ENCODE measurements at regions not wholly inside any gene's neighbourhood (a gene's known extent, or its start where the extent isn't known, plus 50 kb on each side); places are given as distances from the start of the nearest gene placed in this dataset.
A peak's percentile ranks its signal among the peaks of the same experiment; 100 is the strongest.

DNA sequence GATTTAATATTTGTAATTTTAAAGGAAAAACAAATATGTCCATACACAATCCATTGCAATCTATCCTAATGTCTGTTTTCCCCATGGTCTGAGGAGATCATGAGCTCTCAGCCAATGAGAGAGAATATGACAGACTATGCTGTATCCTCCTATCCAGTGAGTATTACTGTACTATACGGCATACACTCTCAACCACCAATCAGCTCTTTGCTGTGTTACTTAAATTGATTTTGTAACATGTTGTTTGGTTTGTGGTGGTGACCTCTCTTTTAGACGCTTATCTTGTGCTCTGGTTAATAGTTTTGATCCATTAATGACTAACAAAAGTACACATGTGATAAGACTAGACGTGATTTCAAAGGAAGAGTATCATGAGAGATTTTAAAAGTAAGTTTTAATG is 231.5 kb upstream of the FOXN3 start:
- no peak overlapping the region for H3K27ac ChIP-seq
- no peaks in the 10 kb centered on the region for H3K36me3 ChIP-seq (replicated peaks in 1 of 2; ENCODE audit: insufficient read depth in 1 of 2, low read depth in 2 of 2)
- no peak overlapping the region for H3K4me3 ChIP-seq
- H3K4me1 ChIP-seq = peaks cover 14% of the 10 kb centered on the region
- DNase-seq (peak in 1 of 4 donors; percentile 23), ATAC-seq (peak; percentile 90)
- intact Hi-C loops (cut with DNase I) = no loop called here
- WGBS, 2 donors = 18 to 29% methylated on average over 3 of the region's 3 CpGs
- H3K27me3 ChIP-seq = no peaks in the 10 kb centered on the region
- H3K9me3 ChIP-seq = no peaks in the 10 kb centered on the region
- no peak for TF ChIP-seq POLR2A (IDR thresholded peaks at IDR 0.05)
- TF ChIP-seq, protein P1, sequence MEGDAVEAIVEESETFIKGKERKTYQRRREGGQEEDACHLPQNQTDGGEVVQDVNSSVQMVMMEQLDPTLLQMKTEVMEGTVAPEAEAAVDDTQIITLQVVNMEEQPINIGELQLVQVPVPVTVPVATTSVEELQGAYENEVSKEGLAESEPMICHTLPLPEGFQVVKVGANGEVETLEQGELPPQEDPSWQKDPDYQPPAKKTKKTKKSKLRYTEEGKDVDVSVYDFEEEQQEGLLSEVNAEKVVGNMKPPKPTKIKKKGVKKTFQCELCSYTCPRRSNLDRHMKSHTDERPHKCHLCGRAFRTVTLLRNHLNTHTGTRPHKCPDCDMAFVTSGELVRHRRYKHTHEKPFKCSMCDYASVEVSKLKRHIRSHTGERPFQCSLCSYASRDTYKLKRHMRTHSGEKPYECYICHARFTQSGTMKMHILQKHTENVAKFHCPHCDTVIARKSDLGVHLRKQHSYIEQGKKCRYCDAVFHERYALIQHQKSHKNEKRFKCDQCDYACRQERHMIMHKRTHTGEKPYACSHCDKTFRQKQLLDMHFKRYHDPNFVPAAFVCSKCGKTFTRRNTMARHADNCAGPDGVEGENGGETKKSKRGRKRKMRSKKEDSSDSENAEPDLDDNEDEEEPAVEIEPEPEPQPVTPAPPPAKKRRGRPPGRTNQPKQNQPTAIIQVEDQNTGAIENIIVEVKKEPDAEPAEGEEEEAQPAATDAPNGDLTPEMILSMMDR (IDR thresholded peaks at IDR 0.05) = no peak

DNA sequence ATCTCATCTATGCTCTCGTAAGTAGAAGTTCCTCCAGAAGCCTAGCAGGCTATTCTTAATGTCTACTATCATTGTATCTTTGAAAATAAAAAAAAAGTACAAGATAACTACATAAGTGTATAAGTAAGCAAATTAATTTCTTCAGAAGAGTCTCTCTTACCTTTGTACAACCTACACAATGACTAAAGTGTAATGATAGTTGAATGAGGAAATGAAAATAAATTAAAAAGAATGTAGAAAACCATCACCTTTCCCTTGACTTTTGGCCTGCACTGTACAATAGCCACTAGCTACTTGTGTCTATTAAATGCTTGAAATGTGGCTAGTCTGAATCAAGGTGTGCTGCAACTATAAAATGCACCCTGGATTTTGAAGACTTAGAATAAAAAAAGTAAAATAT is 229.9 kb upstream of the FOXN3 start:
- intact Hi-C loops (cut with DNase I) = no loop called here
- no peak for ATAC-seq
- no peak for DNase-seq
- Histone ChIP-seq H3K4me1 (peaks cover 19% of the 10 kb centered on the region), H3K4me3 (no peak overlapping the region), H3K27me3 (no peaks in the 10 kb centered on the region), H3K9me3 (no peaks in the 10 kb centered on the region), H3K27ac (no peak overlapping the region), H3K36me3 (replicated peaks in 1 of 2; ENCODE audit: insufficient read depth in 1 of 2, low read depth in 2 of 2) (no peaks in the 10 kb centered on the region)
- no peak for TF ChIP-seq POLR2A (IDR thresholded peaks at IDR 0.05)
- TF ChIP-seq, protein P1 (IDR thresholded peaks at IDR 0.05) = no peak
- 95 to 100% methylated on average over 1 of the region's 1 CpG for WGBS, 2 donors

DNA sequence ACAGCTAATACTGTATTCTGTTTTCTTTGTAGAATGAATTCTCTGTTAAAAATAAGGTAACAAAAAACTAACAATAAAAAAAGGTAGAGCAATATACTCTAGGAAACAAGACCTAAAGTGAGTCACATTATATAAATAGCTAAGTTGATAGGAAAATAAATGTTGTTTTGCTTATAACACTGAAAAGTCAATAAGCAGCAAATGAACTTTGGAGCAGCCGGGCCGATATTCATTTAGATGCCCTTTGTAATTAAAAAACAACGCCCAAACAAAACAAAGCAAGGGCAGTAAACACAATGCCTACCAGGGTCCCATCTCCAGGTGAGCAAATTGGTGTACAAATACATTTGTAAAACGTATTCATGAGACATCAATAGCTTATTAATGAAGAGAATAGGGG is 227.6 kb upstream of the FOXN3 start:
- WGBS, 2 donors = 72 to 73% methylated on average over 4 of the region's 4 CpGs
- Histone ChIP-seq H3K4me1 (peaks cover 34% of the 10 kb centered on the region), H3K36me3 (replicated peaks in 1 of 2; ENCODE audit: insufficient read depth in 1 of 2, low read depth in 2 of 2) (no peaks in the 10 kb centered on the region), H3K4me3 (no peak overlapping the region), H3K27me3 (no peaks in the 10 kb centered on the region), H3K9me3 (no peaks in the 10 kb centered on the region), H3K27ac (no peak overlapping the region)
- ATAC-seq = no peak
- no peak for TF ChIP-seq POLR2A (IDR thresholded peaks at IDR 0.05)
- TF ChIP-seq, protein P1 (IDR thresholded peaks at IDR 0.05) = no peak
- no peak for DNase-seq
- intact Hi-C loops (cut with DNase I) = no loop called here

DNA sequence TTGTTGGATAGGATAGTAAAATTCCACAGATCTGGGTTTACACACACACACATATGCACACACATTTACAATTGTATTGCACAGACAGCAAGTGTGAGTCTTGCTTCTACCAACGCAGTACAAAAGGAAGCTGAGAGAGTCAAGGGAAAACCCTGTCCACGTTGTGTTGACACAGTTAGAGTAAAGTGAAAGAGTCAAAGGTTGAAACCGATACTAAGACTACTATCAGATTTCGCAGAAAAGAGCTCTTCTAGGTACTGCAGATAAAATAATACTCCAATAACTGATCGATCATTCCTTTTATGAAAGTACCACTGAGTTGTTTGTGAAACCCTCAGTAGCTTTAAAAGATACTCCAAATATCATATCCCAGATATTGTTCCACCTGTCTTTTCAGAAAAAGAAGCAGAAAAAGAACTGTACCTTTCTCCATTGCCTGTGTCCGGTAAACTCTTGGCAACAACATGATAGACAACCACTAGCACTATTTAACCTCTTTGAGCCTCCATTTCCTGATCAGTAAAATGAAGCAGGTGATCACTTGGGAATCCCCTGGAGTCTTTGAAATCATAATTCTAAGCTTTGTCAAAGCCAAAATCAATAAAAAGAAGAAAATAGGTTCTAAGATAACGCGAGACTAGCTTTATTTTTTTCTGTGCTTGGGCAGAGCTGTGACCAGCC is 224.6 kb upstream of the FOXN3 start:
- H3K4me1 ChIP-seq = peaks cover 20% of the 10 kb centered on the region
- H3K27ac ChIP-seq = peak overlapping the region; percentile 33 to 82 (median 71)
- intact Hi-C loops (cut with DNase I) = no loop called here
- H3K36me3 ChIP-seq (replicated peaks in 1 of 2; ENCODE audit: insufficient read depth in 1 of 2, low read depth in 2 of 2) = no peaks in the 10 kb centered on the region
- 16 to 22% methylated on average over 8 of the region's 8 CpGs for WGBS, 2 donors
- peak; percentile 89 for ATAC-seq
- peak in 1 of 4 donors; percentile 32 for DNase-seq
- TF ChIP-seq, protein P1 (IDR thresholded peaks at IDR 0.05) = no peak
- no peak for TF ChIP-seq POLR2A (IDR thresholded peaks at IDR 0.05)
- H3K9me3 ChIP-seq = no peaks in the 10 kb centered on the region
- H3K27me3 ChIP-seq = no peaks in the 10 kb centered on the region
- no peak overlapping the region for H3K4me3 ChIP-seq

DNA sequence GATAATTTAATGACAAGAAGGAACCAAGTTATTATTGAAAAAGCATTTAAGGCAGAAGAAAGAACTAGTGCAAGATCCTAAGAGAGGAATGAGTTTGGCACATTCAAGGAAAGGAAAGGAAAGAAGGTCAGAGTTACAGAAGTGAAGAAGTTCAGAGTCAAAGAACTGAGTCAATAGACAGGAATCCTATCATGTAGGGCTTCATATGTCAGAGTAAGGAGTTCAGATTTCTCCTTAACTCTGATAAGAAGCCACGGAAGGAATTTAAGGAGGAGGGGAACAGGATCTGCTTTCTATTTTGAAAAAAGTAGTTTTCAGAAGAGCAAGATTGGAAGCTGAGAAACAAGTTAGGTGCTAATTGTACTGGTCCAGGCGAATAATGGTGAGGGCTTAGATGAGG is 223.1 kb upstream of the FOXN3 start:
- H3K4me3 ChIP-seq = no peak overlapping the region
- H3K27ac ChIP-seq = no peak overlapping the region
- WGBS, 2 donors = 60 to 62% methylated on average over 2 of the region's 2 CpGs
- H3K27me3 ChIP-seq = no peaks in the 10 kb centered on the region
- H3K9me3 ChIP-seq = no peaks in the 10 kb centered on the region
- DNase-seq = no peak
- H3K4me1 ChIP-seq = peaks cover 20% of the 10 kb centered on the region
- no peaks in the 10 kb centered on the region for H3K36me3 ChIP-seq (replicated peaks in 1 of 2; ENCODE audit: insufficient read depth in 1 of 2, low read depth in 2 of 2)
- no peak for ATAC-seq
- intact Hi-C loops (cut with DNase I) = no loop called here
- TF ChIP-seq, protein P1 (IDR thresholded peaks at IDR 0.05) = no peak
- TF ChIP-seq POLR2A (IDR thresholded peaks at IDR 0.05) = no peak

All from body of pancreas (tissue), 4 donors.